ENCODE measurements at regions not wholly inside any gene's neighbourhood (a gene's known extent, or its start where the extent isn't known, plus 50 kb on each side); places are given as distances from the start of the nearest gene placed in this dataset.

DNA sequence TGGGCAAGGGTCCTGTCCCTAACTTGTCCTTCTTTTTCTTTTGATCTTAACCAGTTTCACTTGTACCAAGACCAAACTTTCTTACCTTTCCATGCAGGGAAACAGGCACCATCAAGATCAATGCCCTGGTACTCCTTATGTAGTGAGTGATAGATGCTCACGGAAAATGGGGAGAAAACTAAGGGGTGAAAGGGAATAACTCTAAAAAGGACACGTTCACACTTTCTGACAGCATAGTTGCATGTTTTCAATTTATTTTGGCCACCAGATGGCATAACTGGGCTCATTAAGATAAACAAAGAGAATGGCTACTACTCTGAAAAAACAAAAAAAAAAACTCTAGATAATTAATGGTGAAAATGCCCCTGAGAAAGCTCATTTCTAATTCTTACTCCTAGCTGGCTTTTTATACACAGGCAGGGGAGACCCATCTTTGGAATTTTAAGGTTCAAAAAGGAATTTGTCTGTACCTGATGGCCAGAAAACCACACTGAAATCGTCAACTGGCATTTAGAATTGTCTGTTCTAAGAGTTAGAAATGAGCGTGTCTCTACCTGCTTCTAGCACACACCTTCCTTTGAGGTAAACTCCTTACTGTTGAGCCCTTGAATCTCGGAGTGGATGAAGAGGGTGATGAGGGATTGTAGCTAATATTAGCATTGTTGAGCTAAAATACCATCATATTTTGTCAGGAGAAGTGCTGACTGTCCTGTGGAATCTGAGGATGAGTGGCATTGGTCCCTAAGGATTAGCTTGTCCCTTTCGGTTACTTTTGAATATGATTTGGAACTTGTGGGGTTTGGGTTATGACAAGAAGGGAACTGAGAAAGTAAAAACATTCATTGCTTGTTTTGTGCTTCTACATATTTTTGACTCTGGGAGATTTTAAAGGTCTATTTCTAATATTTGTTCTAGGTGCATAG is 62.2 kb upstream of the DDR1 start (continued):
- TF ChIP-seq, protein P1, sequence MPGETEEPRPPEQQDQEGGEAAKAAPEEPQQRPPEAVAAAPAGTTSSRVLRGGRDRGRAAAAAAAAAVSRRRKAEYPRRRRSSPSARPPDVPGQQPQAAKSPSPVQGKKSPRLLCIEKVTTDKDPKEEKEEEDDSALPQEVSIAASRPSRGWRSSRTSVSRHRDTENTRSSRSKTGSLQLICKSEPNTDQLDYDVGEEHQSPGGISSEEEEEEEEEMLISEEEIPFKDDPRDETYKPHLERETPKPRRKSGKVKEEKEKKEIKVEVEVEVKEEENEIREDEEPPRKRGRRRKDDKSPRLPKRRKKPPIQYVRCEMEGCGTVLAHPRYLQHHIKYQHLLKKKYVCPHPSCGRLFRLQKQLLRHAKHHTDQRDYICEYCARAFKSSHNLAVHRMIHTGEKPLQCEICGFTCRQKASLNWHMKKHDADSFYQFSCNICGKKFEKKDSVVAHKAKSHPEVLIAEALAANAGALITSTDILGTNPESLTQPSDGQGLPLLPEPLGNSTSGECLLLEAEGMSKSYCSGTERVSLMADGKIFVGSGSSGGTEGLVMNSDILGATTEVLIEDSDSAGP (CRISPR knock-in tag; IDR thresholded peaks at IDR 0.05), result no peak
- TF ChIP-seq, protein P2, sequence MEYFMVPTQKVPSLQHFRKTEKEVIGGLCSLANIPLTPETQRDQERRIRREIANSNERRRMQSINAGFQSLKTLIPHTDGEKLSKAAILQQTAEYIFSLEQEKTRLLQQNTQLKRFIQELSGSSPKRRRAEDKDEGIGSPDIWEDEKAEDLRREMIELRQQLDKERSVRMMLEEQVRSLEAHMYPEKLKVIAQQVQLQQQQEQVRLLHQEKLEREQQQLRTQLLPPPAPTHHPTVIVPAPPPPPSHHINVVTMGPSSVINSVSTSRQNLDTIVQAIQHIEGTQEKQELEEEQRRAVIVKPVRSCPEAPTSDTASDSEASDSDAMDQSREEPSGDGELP (CRISPR knock-in tag; IDR thresholded peaks at IDR 0.05; ENCODE audit: borderline replicate concordance), result no peak
- no peak for TF ChIP-seq SREBF2 (CRISPR knock-in tag; IDR thresholded peaks at IDR 0.05)
- TF ChIP-seq CXXC5 (CRISPR knock-in tag; IDR thresholded peaks at IDR 0.05), result peak; percentile 28; the same call in 1 of the 2 replicates
- TF ChIP-seq C11orf30 (IDR thresholded peaks at IDR 0.05; ENCODE audit: low read depth), result peak; percentile 58; the same call in 1 of the 2 replicates
- peak; percentile 49; the same call in 1 of the 2 replicates for TF ChIP-seq DMBX1 (CRISPR knock-in tag; IDR thresholded peaks at IDR 0.05; ENCODE audit: borderline replicate concordance)
- TF ChIP-seq CBX8 (IDR thresholded peaks at IDR 0.05; ENCODE audit: borderline replicate concordance, extremely low read depth, low read depth, low read length, poor library complexity, severe bottlenecking), result no peak
- no peak for TF ChIP-seq ETS2 (tag; IDR thresholded peaks at IDR 0.05; ENCODE audit: borderline replicate concordance, poor library complexity, severe bottlenecking)
- TF ChIP-seq, protein P3, sequence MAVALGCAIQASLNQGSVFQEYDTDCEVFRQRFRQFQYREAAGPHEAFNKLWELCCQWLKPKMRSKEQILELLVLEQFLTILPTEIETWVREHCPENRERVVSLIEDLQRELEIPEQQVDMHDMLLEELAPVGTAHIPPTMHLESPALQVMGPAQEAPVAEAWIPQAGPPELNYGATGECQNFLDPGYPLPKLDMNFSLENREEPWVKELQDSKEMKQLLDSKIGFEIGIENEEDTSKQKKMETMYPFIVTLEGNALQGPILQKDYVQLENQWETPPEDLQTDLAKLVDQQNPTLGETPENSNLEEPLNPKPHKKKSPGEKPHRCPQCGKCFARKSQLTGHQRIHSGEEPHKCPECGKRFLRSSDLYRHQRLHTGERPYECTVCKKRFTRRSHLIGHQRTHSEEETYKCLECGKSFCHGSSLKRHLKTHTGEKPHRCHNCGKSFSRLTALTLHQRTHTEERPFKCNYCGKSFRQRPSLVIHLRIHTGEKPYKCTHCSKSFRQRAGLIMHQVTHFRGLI (CRISPR knock-in tag; IDR thresholded peaks at IDR 0.05), result 0 out of 2 replicates have a peak, but pooled peaks have one; percentile 52
- no peak for TF ChIP-seq ATF1 (CRISPR knock-in tag; IDR thresholded peaks at IDR 0.05)
- TF ChIP-seq ATF1 (tag; IDR thresholded peaks at IDR 0.05), result 0 out of 2 replicates have a peak, but pooled peaks have one; percentile 18
- TF ChIP-seq POLR2A (conservative IDR thresholded peaks at IDR 0.05), result no peak
- no peak for TF ChIP-seq ZNF253 (CRISPR knock-in tag; conservative IDR thresholded peaks at IDR 0.05)
- TF ChIP-seq SLC30A9 (CRISPR knock-in tag; IDR thresholded peaks at IDR 0.05), result no peak
- no peak for TF ChIP-seq TOE1 (IDR thresholded peaks at IDR 0.05; ENCODE audit: borderline replicate concordance)
- no peak for TF ChIP-seq TOE1 (CRISPR knock-in tag; IDR thresholded peaks at IDR 0.05; ENCODE audit: borderline replicate concordance, low read depth)
- TF ChIP-seq, protein P4, sequence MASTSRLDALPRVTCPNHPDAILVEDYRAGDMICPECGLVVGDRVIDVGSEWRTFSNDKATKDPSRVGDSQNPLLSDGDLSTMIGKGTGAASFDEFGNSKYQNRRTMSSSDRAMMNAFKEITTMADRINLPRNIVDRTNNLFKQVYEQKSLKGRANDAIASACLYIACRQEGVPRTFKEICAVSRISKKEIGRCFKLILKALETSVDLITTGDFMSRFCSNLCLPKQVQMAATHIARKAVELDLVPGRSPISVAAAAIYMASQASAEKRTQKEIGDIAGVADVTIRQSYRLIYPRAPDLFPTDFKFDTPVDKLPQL (IDR thresholded peaks at IDR 0.05; ENCODE audit: extremely low read depth, insufficient read length), result no peak
- TF ChIP-seq ZNF124 (CRISPR knock-in tag; IDR thresholded peaks at IDR 0.05), result no peak
- no peak for TF ChIP-seq IRF2 (CRISPR knock-in tag; IDR thresholded peaks at IDR 0.05)
- TF ChIP-seq, protein P5, sequence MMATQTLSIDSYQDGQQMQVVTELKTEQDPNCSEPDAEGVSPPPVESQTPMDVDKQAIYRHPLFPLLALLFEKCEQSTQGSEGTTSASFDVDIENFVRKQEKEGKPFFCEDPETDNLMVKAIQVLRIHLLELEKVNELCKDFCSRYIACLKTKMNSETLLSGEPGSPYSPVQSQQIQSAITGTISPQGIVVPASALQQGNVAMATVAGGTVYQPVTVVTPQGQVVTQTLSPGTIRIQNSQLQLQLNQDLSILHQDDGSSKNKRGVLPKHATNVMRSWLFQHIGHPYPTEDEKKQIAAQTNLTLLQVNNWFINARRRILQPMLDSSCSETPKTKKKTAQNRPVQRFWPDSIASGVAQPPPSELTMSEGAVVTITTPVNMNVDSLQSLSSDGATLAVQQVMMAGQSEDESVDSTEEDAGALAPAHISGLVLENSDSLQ (IDR thresholded peaks at IDR 0.05), result peak; percentile 20; the same call in 1 of the 2 replicates
- peak; percentile 55; the same call in 1 of the 2 replicates for TF ChIP-seq GATAD2A (IDR thresholded peaks at IDR 0.05)
- no peak for TF ChIP-seq TAF7 (tag; IDR thresholded peaks at IDR 0.05)
- TF ChIP-seq MEIS2 (IDR thresholded peaks at IDR 0.05; ENCODE audit: partially characterized antibody), result peak; percentile 21

Data from K562 (cell line).